ENCODE measurements at regions not wholly inside any gene's neighbourhood (a gene's known extent, or its start where the extent isn't known, plus 50 kb on each side); places are given as distances from the start of the nearest gene placed in this dataset.

- WGBS, 3 donors = 70 to 77% (median 70%) methylated on average over 6 of the region's 6 CpGs
- no peaks in the 10 kb centered on the region for H3K4me1 ChIP-seq (ENCODE audit: insufficient read depth)
- intact Hi-C loops (cut with DNase I) = no loop called here
Observed at GRCh38 chr18:42473611-42474010, 518.6 kb downstream of the PIK3C3 start.

GRCh38 chr18:42474577-42474976 is 519.5 kb downstream of the PIK3C3 start:
- Histone ChIP-seq H3K9me3 (no peaks in the 10 kb centered on the region), H3K4me3 (no peak overlapping the region), H3K36me3 (no peaks in the 10 kb centered on the region), H3K4me1 (ENCODE audit: insufficient read depth) (no peaks in the 10 kb centered on the region), H3K27me3 (no peaks in the 10 kb centered on the region), H3K27ac (no peak overlapping the region)
- no peak for DNase-seq
- intact Hi-C loops (cut with DNase I) = no loop called here
- TF ChIP-seq POLR2A (IDR thresholded peaks at IDR 0.05) (no peak), CTCF (IDR thresholded peaks at IDR 0.05) (no peak), EP300 (IDR thresholded peaks at IDR 0.05) (no peak)

More at GRCh38 chr18:42473611-42474010, 518.6 kb downstream of the PIK3C3 start:
- H3K9me3 ChIP-seq = no peaks in the 10 kb centered on the region
- no peak overlapping the region for H3K27ac ChIP-seq
- TF ChIP-seq POLR2A (IDR thresholded peaks at IDR 0.05) (no peak), CTCF (IDR thresholded peaks at IDR 0.05) (no peak), EP300 (IDR thresholded peaks at IDR 0.05) (no peak)
- DNase-seq = no peak
- H3K36me3 ChIP-seq = no peaks in the 10 kb centered on the region
- no peaks in the 10 kb centered on the region for H3K27me3 ChIP-seq
- no peak overlapping the region for H3K4me3 ChIP-seq

GRCh38 chr18:42475157-42475556 is 520.1 kb downstream of the PIK3C3 start:
- intact Hi-C loops (cut with DNase I) = no loop called here

GRCh38 chr18:42477267-42477666 is 522.2 kb downstream of the PIK3C3 start:
- no peak for DNase-seq
- H3K36me3 ChIP-seq = no peaks in the 10 kb centered on the region
- TF ChIP-seq CTCF (IDR thresholded peaks at IDR 0.05) = no peak
- TF ChIP-seq EP300 (IDR thresholded peaks at IDR 0.05) = no peak
- TF ChIP-seq POLR2A (IDR thresholded peaks at IDR 0.05) = no peak
- no peaks in the 10 kb centered on the region for H3K9me3 ChIP-seq
- H3K4me1 ChIP-seq (ENCODE audit: insufficient read depth) = no peaks in the 10 kb centered on the region
- no peak overlapping the region for H3K4me3 ChIP-seq
- intact Hi-C loops (cut with DNase I) = no loop called here
- no peaks in the 10 kb centered on the region for H3K27me3 ChIP-seq
- H3K27ac ChIP-seq = no peak overlapping the region

More at GRCh38 chr18:42475157-42475556, 520.1 kb downstream of the PIK3C3 start:
- Histone ChIP-seq H3K27ac (no peak overlapping the region), H3K4me3 (no peak overlapping the region), H3K9me3 (no peaks in the 10 kb centered on the region), H3K36me3 (no peaks in the 10 kb centered on the region), H3K27me3 (no peaks in the 10 kb centered on the region), H3K4me1 (ENCODE audit: insufficient read depth) (no peaks in the 10 kb centered on the region)
- TF ChIP-seq EP300 (IDR thresholded peaks at IDR 0.05) = no peak
- TF ChIP-seq POLR2A (IDR thresholded peaks at IDR 0.05) = no peak
- no peak for TF ChIP-seq CTCF (IDR thresholded peaks at IDR 0.05)
- WGBS, 3 donors = 88 to 95% (median 93%) methylated on average over 1 of the region's 1 CpG
- no peak for DNase-seq

GRCh38 chr18:42480441-42480840 is 525.4 kb downstream of the PIK3C3 start:
- H3K4me3 ChIP-seq = no peak overlapping the region
- no peak for TF ChIP-seq CTCF (IDR thresholded peaks at IDR 0.05)
- no peak for TF ChIP-seq EP300 (IDR thresholded peaks at IDR 0.05)
- TF ChIP-seq POLR2A (IDR thresholded peaks at IDR 0.05) = no peak
- H3K36me3 ChIP-seq = no peaks in the 10 kb centered on the region
- WGBS, 3 donors = 25 to 37% (median 31%) methylated on average over 5 of the region's 5 CpGs
- DNase-seq = no peak
- no peak overlapping the region for H3K27ac ChIP-seq
- H3K4me1 ChIP-seq (ENCODE audit: insufficient read depth) = no peaks in the 10 kb centered on the region
- no peaks in the 10 kb centered on the region for H3K27me3 ChIP-seq
- intact Hi-C loops (cut with DNase I) = no loop called here
- no peaks in the 10 kb centered on the region for H3K9me3 ChIP-seq
